DND-41 (cell line): ENCODE measurements at regions not wholly inside any gene's neighbourhood (a gene's known extent, or its start where the extent isn't known, plus 50 kb on each side); places are given as distances from the start of the nearest gene placed in this dataset.

Source experiments
- ATAC-seq: fragments of 200-7000 bp; cut with Tn5 transposase; 3 replicates; pipeline ENCODE4 v1.9.1; 2021; ENCODE audit warnings: low read depth; ENCODE audit not compliant: insufficient read depth
- DNase-seq: peaks from one replicate; pipeline ENCODE4 v3.0.0-alpha.2; 2020
- H2AFZ ChIP-seq: 2 replicates; pipeline ENCODE4 v1.6.0; 2012; ENCODE audit warnings: low read depth, low read length
- H3K27ac ChIP-seq: 2 replicates; pipeline ENCODE4 v1.5.1; 2012; ENCODE audit warnings: low read length, inconsistent platforms
- H3K27me3 ChIP-seq: fragments of 200-600 bp; sonication (generic); 2 replicates; pipeline ENCODE4 v1.6.0; 2012; ENCODE audit warnings: low read length, mild to moderate bottlenecking, inconsistent platforms; ENCODE audit not compliant: insufficient read depth, poor library complexity
- H3K36me3 ChIP-seq: 2 replicates; pipeline ENCODE4 v1.5.1; 2012; ENCODE audit warnings: low read length, inconsistent platforms; ENCODE audit not compliant: insufficient read depth
- H3K4me1 ChIP-seq: 2 replicates; pipeline ENCODE4 v1.5.1; 2012; ENCODE audit warnings: mild to moderate bottlenecking, low read length; ENCODE audit not compliant: insufficient read depth
- H3K4me2 ChIP-seq: 2 replicates; pipeline ENCODE4 v1.6.0; 2012; ENCODE audit warnings: mild to moderate bottlenecking, moderate library complexity, low read length, inconsistent platforms; ENCODE audit not compliant: insufficient read depth
- H3K4me3 ChIP-seq, 2 experiments: fragments of 200-600 bp in 1 of 2; shearing (Covaris generic) in 1 of 2; 2 replicates each; pipeline ENCODE4 v1.5.1; 2012 to 2016; ENCODE audit warnings: inconsistent platforms in 2 of 2, low read length in 2 of 2, mild to moderate bottlenecking in 2 of 2, low read depth in 1 of 2, moderate library complexity in 1 of 2
- H3K79me2 ChIP-seq: 2 replicates; pipeline ENCODE4 v1.6.0; 2012; ENCODE audit warnings: low read length, inconsistent platforms; ENCODE audit not compliant: insufficient read depth
- H3K9ac ChIP-seq: 2 replicates; pipeline ENCODE4 v1.6.0; 2012; ENCODE audit warnings: low read depth, mild to moderate bottlenecking, inconsistent platforms, low read length, moderate library complexity
- H3K9me3 ChIP-seq: 2 replicates; pipeline ENCODE4 v1.5.1; 2012; ENCODE audit warnings: low read length, moderate library complexity, mild to moderate bottlenecking, inconsistent platforms; ENCODE audit not compliant: insufficient read depth, severe bottlenecking
- H4K20me1 ChIP-seq: 2 replicates; pipeline ENCODE4 v1.6.0; 2012; ENCODE audit warnings: low read length; ENCODE audit not compliant: insufficient read depth
- CTCF ChIP-seq: IDR thresholded peaks from 2 replicates; pipeline ENCODE4 v1.5.1; 2012; ENCODE audit warnings: borderline replicate concordance, low read length, moderate library complexity, mild to moderate bottlenecking; ENCODE audit not compliant: poor library complexity, severe bottlenecking; ENCODE audit errors: extremely low read depth
- EZH2 ChIP-seq: IDR thresholded peaks from 3 replicates; pipeline ENCODE4 v1.6.1; 2012; ENCODE audit warnings: borderline replicate concordance, low read depth, mild to moderate bottlenecking, moderate library complexity, low read length, inconsistent platforms; ENCODE audit not compliant: severe bottlenecking

- Histone ChIP-seq H3K4me2 (no peak overlapping the region), H3K9me3 (no peaks in the 10 kb centered on the region), H3K27me3 (no peaks in the 10 kb centered on the region), H3K9ac (no peak overlapping the region), H3K4me1 (no peaks in the 10 kb centered on the region), H3K36me3 (no peaks in the 10 kb centered on the region), H3K4me3 (no peak overlapping the region), H2AFZ (no peak overlapping the region), H3K27ac (no peak overlapping the region), H4K20me1 (no peaks in the 10 kb centered on the region), H3K79me2 (no peaks in the 10 kb centered on the region)
- no peak for ATAC-seq
- TF ChIP-seq CTCF (no peak), EZH2 (no peak)
- no peak for DNase-seq
These were observed 155.9 kb downstream of the NRN1 start for GRCh38 chr6:5850848-5851255.

- H3K4me3 ChIP-seq, result no peak overlapping the region
- no peak overlapping the region for H3K4me2 ChIP-seq
- H3K4me1 ChIP-seq, result no peaks in the 10 kb centered on the region
- TF ChIP-seq CTCF (no peak), EZH2 (no peak)
- H4K20me1 ChIP-seq, result no peaks in the 10 kb centered on the region
- H3K36me3 ChIP-seq, result no peaks in the 10 kb centered on the region
- DNase-seq (no peak), ATAC-seq (no peak)
- H3K79me2 ChIP-seq, result no peaks in the 10 kb centered on the region
- H3K27ac ChIP-seq, result no peak overlapping the region
- no peaks in the 10 kb centered on the region for H3K9me3 ChIP-seq
- H3K9ac ChIP-seq, result no peak overlapping the region
- peaks cover 2% of the 10 kb centered on the region for H3K27me3 ChIP-seq
- H2AFZ ChIP-seq, result no peak overlapping the region
These were observed 159.8 kb downstream of the NRN1 start for GRCh38 chr6:5846889-5847288.

- no peak for DNase-seq
- Histone ChIP-seq H3K4me2 (no peak overlapping the region), H3K36me3 (no peaks in the 10 kb centered on the region), H3K27me3 (peaks cover 2% of the 10 kb centered on the region), H2AFZ (no peak overlapping the region), H3K27ac (no peak overlapping the region), H3K9ac (no peak overlapping the region), H3K4me3 (no peak overlapping the region), H4K20me1 (no peaks in the 10 kb centered on the region), H3K79me2 (no peaks in the 10 kb centered on the region), H3K9me3 (no peaks in the 10 kb centered on the region), H3K4me1 (no peaks in the 10 kb centered on the region)
- no peak for ATAC-seq
- TF ChIP-seq EZH2, result no peak
- TF ChIP-seq CTCF, result no peak
These were observed 160.4 kb downstream of the NRN1 start for GRCh38 chr6:5846335-5846734.

GRCh38 chr6:5843078-5843477, 163.6 kb downstream of the NRN1 start:
- Histone ChIP-seq H3K9ac (no peak overlapping the region), H3K9me3 (no peaks in the 10 kb centered on the region), H3K4me2 (no peak overlapping the region), H3K4me3 (no peak overlapping the region), H2AFZ (no peak overlapping the region), H3K27ac (no peak overlapping the region), H3K27me3 (peaks cover 2% of the 10 kb centered on the region), H3K36me3 (no peaks in the 10 kb centered on the region), H3K4me1 (no peaks in the 10 kb centered on the region), H4K20me1 (no peaks in the 10 kb centered on the region), H3K79me2 (no peaks in the 10 kb centered on the region)
- TF ChIP-seq EZH2 (no peak), CTCF (no peak)
- ATAC-seq (no peak), DNase-seq (no peak)
